Endodermal cell (in vitro differentiated cells): ENCODE measurements at regions not wholly inside any gene's neighbourhood (a gene's known extent, or its start where the extent isn't known, plus 50 kb on each side); places are given as distances from the start of the nearest gene placed in this dataset.

Source experiments
- DNase-seq: peaks from one replicate; pipeline ENCODE4 v3.0.0-alpha.2; 2017
- H3K27ac ChIP-seq: 2 replicates; pipeline ENCODE4 v1.5.1; 2013; ENCODE audit warnings: mild to moderate bottlenecking, low read depth, low read length, moderate library complexity
- H3K27me3 ChIP-seq: 2 replicates; pipeline ENCODE4 v1.6.1; 2013; ENCODE audit warnings: mild to moderate bottlenecking, low read length, moderate library complexity; ENCODE audit not compliant: insufficient read depth, control insufficient read depth, poor library complexity, severe bottlenecking
- H3K36me3 ChIP-seq: 2 replicates; pipeline ENCODE4 v1.7.0; 2013; ENCODE audit warnings: mild to moderate bottlenecking, low read length, moderate library complexity; ENCODE audit not compliant: control insufficient read depth, insufficient read depth
- H3K4me1 ChIP-seq: one replicate; pipeline ENCODE4 v1.7.0; 2013; ENCODE audit warnings: low read length; ENCODE audit not compliant: control insufficient read depth, insufficient read depth
- H3K4me3 ChIP-seq: 2 replicates; pipeline ENCODE4 v1.5.1; 2013; ENCODE audit warnings: mild to moderate bottlenecking, low read length, moderate library complexity
- H3K9ac ChIP-seq: 2 replicates; pipeline ENCODE4 v1.6.1; 2013; ENCODE audit warnings: mild to moderate bottlenecking, low read length, moderate library complexity; ENCODE audit not compliant: poor library complexity, severe bottlenecking; ENCODE audit errors: extremely low read depth
- H3K9me3 ChIP-seq: 2 replicates; pipeline ENCODE4 v1.6.1; 2013; ENCODE audit warnings: mild to moderate bottlenecking, low read length, moderate library complexity; ENCODE audit not compliant: control insufficient read depth
- H3K27ac Mint-ChIP-seq: 2 replicates; pipeline ENCODE4 v1.8.0; 2020; ENCODE audit warnings: mixed read lengths
- H3K27me3 Mint-ChIP-seq: 2 replicates; pipeline ENCODE4 v1.8.0; 2021; ENCODE audit warnings: mild to moderate bottlenecking, mixed read lengths; ENCODE audit not compliant: insufficient read depth
- H3K36me3 Mint-ChIP-seq: 2 replicates; pipeline ENCODE4 v1.8.0; 2020; ENCODE audit warnings: low read depth, mixed read lengths
- H3K4me1 Mint-ChIP-seq: 2 replicates; pipeline ENCODE4 v1.8.0; 2020; ENCODE audit warnings: mixed read lengths
- H3K4me3 Mint-ChIP-seq: 2 replicates; pipeline ENCODE4 v1.8.0; 2020; ENCODE audit warnings: mild to moderate bottlenecking, moderate library complexity, mixed read lengths
- H3K9me3 Mint-ChIP-seq: 2 replicates; pipeline ENCODE4 v1.8.0; 2020; ENCODE audit warnings: mild to moderate bottlenecking, mixed read lengths
- WGBS, 2 experiments: methylation state at CpG; one replicate each; pipeline versions ENCODE4 v1.1.5 to v1.1.7; 2013; ENCODE audit warnings: missing lambda C conversion rate in 2 of 2, mixed read lengths in 1 of 2; ENCODE audit not compliant: insufficient coverage in 1 of 2, insufficient read length in 1 of 2; 5-methylcytosine and 5-hydroxymethylcytosine counted together
- TF ChIP-seq, protein P1 (sequence below): fragments of 200-600 bp; sonication (generic); conservative IDR thresholded peaks from 2 replicates; pipeline ENCODE4 v1.5.0; 2021; ENCODE audit warnings: antibody characterized with exemption, mild to moderate bottlenecking

DNA sequence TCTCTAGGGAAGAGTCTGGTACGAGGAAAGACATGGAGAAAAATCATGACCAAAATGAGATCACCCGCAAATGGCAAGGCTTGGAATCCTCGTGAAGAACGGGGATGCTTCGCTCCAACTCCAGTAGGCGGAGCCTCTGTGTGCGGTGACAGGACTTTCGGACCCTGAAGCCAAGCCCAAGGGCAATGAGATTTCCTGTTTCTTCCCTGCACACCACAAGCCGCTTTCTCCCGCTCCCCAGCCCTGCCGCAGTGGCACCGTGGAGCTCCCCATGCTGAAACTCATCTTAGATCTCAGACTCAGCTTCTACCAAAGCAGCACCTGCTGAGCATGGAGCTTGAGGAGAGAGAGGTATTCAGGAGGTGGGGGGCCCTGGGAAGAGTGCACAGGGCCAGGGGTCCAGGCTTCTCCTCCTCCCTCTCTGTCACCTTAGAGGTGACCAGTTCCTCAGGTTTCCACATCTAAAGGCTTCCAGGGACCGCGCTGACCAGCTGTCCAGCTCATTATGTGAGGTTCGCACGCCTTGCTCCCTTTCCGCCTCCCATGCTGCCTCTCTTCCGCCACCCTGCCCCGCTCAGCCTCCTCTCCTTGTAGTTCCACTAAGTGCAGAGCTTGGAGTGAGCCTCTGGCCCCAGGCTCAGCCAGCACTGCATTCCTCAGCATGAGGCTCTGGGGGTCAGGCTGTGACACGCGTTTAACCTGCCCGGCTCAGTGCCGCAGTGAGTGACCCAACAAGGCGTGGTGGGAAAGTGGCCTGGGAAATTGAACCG is 153.8 kb upstream of the SOX1 start:
- Histone ChIP-seq H3K36me3 (no peaks in the 10 kb centered on the region), H3K27me3 (no peaks in the 10 kb centered on the region), H3K4me3 (no peak overlapping the region), H3K27ac (no peak overlapping the region), H3K9ac (no peak overlapping the region), H3K4me1 (no peaks in the 10 kb centered on the region), H3K9me3 (no peaks in the 10 kb centered on the region)
- Mint-ChIP-seq H3K9me3 (no peaks in the 10 kb centered on the region), H3K4me3 (no peak overlapping the region), H3K27ac (no peak overlapping the region), H3K27me3 (peaks cover 17% of the 10 kb centered on the region), H3K36me3 (no peaks in the 10 kb centered on the region), H3K4me1 (peaks cover 4% of the 10 kb centered on the region)
- DNase-seq: peak; percentile 53
- TF ChIP-seq, protein P1, sequence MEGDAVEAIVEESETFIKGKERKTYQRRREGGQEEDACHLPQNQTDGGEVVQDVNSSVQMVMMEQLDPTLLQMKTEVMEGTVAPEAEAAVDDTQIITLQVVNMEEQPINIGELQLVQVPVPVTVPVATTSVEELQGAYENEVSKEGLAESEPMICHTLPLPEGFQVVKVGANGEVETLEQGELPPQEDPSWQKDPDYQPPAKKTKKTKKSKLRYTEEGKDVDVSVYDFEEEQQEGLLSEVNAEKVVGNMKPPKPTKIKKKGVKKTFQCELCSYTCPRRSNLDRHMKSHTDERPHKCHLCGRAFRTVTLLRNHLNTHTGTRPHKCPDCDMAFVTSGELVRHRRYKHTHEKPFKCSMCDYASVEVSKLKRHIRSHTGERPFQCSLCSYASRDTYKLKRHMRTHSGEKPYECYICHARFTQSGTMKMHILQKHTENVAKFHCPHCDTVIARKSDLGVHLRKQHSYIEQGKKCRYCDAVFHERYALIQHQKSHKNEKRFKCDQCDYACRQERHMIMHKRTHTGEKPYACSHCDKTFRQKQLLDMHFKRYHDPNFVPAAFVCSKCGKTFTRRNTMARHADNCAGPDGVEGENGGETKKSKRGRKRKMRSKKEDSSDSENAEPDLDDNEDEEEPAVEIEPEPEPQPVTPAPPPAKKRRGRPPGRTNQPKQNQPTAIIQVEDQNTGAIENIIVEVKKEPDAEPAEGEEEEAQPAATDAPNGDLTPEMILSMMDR: no peak
- WGBS, 2 experiments: 89 to 90% methylated on average over 18 to 25 of the region's 25 CpGs

DNA sequence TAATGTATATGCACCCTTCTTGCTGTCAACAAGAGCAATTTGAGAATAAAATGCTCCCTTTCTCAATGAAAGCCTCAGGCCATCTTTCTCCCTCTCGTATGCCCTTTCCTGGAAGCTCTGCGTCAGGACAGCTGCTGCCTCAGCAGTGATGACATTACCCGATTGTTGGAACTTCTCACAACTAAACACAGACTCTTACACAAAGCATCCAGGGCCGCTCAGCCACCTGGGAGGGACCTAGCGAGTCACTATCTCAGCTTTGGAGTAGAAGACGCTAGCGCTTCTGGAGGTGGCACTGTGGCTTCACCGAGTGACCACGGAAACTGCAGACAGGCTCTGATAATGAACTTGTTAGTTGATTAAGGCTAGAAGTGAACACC is 153.2 kb upstream of the SOX1 start:
- H3K36me3 Mint-ChIP-seq: no peaks in the 10 kb centered on the region
- H3K9me3 Mint-ChIP-seq: no peaks in the 10 kb centered on the region
- DNase-seq: peak; percentile 32
- H3K27ac Mint-ChIP-seq: no peak overlapping the region
- Histone ChIP-seq H3K9me3 (no peaks in the 10 kb centered on the region), H3K4me1 (no peaks in the 10 kb centered on the region), H3K4me3 (no peak overlapping the region), H3K9ac (no peak overlapping the region), H3K27me3 (no peaks in the 10 kb centered on the region), H3K27ac (no peak overlapping the region), H3K36me3 (no peaks in the 10 kb centered on the region)
- no peaks in the 10 kb centered on the region for H3K4me1 Mint-ChIP-seq
- TF ChIP-seq, protein P1: no peak
- no peak overlapping the region for H3K4me3 Mint-ChIP-seq
- WGBS, 2 experiments: 92 to 98% methylated on average over 9 of the region's 9 CpGs
- peaks cover 17% of the 10 kb centered on the region for H3K27me3 Mint-ChIP-seq

DNA sequence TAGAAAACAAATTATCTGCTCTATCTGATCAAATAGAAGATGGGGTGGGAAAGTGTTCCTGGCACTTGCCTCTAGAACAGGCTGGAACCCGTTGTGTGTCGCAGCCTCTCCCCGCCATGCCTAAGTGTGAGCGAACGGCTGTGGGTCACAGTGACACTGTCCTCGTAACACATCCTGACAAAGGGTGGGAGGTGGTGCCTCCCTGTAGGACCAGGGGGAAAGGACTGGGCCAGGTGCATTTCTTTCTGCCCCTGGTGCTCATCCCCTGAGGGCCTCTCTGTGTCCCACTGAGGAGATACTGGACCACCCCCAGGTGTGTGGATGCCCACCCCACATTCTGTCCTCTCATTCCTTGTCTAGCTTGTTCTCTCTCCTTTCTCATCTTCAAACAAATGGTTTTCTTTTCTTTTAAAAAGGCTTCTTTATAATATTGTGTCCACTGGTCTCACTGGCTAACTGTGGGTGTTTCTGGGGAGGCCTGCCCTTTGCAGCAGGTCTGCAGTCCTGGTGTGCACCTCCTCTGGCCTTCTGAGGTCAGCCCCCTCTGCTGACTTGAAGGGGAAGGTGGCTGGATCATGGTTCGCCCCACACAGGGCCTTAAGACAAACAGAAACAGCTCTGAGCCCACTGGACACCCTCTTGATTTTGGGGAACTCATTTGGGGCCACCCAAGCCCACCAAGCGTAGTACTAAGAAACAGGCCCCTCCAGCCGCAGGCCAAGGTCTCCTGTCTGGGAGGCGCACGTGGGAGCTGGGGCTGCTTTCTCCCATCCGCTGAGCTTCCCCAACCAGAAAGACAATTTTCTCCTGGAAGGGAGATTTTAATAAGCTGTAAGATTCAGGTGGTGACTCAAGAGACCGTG is 152.5 kb upstream of the SOX1 start:
- H3K4me1 Mint-ChIP-seq: no peaks in the 10 kb centered on the region
- H3K27me3 Mint-ChIP-seq: peaks cover 17% of the 10 kb centered on the region
- 93 to 97% methylated on average over 9 to 13 of the region's 13 CpGs for WGBS, 2 experiments
- H3K36me3 ChIP-seq: no peaks in the 10 kb centered on the region
- H3K27ac ChIP-seq: no peak overlapping the region
- TF ChIP-seq, protein P1: no peak
- no peaks in the 10 kb centered on the region for H3K4me1 ChIP-seq
- no peaks in the 10 kb centered on the region for H3K27me3 ChIP-seq
- no peaks in the 10 kb centered on the region for H3K9me3 ChIP-seq
- no peaks in the 10 kb centered on the region for H3K9me3 Mint-ChIP-seq
- peak; percentile 29 for DNase-seq
- no peak overlapping the region for H3K4me3 ChIP-seq
- no peaks in the 10 kb centered on the region for H3K36me3 Mint-ChIP-seq
- no peak overlapping the region for H3K4me3 Mint-ChIP-seq
- H3K9ac ChIP-seq: no peak overlapping the region
- no peak overlapping the region for H3K27ac Mint-ChIP-seq
